Brain pericyte (primary cell): ENCODE measurements at regions not wholly inside any gene's neighbourhood (a gene's known extent, or its start where the extent isn't known, plus 50 kb on each side); places are given as distances from the start of the nearest gene placed in this dataset.

Experiments
- DNase-seq: peaks from one replicate; pipeline ENCODE4 v3.0.0-alpha.2; 2012; ENCODE audit warnings: low read depth, low spot score

DNA sequence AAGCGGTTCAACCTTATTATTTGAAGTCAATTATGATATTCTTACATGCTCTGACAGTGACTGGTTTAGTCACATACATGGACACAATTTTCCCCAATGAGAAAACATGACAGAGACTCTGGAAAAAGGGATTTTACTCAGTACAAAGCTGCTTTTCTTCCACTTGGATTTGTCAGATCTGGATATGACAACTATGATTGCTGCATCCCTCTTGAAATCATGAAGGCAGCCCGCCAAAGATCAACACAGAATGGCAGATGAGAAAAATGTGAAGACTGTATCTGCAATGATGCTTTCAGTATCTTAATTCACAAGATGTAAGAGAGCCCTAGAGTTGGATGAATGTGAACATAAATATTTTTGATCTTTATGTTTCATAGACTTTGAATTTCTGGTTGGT lies 439.6 kb downstream of the CDH8 start:
- no peak for DNase-seq

DNA sequence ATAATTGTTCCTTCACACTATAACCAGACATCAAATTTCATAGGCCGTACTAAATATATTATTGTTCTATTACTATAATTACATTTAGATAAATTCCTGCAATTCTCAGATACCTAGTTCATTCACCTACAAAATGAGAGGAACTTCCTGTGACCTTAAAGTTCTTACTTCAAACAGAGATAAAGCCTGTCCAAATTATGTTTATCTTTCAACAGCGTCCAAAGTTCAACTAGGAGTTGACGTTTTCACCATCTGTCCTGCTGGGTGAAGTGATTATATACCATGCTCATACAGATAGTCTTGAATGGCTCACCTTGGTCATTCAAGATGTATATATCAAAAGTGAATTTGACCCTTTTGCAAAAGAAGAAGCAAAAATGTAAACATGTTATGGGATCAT lies 440.6 kb downstream of the CDH8 start:
- no peak for DNase-seq

DNA sequence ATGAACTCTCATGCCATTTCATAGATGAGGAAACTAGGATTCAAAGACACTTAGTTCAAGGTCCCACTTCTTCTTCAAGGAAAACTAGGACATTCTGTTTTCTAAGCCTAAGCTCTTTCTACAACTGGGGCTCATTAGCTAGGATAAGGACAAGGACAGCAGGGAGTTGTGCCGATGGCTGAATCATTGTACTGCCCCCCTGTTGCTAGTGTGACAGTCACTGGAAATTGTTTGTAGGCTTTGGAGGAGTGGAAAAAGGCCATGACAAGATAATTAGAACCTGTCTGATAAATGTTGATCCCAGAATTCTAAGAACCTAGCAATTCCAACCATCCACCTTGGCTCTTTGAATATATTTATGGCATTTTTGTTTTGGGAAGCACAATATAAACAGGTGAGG lies 445.7 kb downstream of the CDH8 start:
- no peak for DNase-seq

DNA sequence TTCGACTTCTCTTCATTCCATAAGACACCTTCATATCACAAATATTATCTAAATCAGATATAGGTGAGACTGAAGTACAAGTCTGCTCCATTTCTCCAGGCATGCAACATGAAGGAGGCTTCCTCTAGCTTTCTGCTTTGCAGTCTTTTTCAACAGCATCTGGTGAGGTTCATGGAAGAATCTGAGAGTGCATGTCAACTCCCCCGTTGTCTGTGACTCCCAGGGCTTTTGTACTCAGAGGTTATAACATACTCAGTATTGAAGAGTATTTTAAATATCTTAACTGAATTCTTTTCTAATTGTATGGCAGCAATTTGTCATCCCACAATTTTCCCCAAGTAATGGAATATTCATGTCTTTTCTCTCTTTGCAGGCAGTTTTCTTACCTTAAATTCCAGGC lies 448.7 kb downstream of the CDH8 start:
- DNase-seq: no peak

DNA sequence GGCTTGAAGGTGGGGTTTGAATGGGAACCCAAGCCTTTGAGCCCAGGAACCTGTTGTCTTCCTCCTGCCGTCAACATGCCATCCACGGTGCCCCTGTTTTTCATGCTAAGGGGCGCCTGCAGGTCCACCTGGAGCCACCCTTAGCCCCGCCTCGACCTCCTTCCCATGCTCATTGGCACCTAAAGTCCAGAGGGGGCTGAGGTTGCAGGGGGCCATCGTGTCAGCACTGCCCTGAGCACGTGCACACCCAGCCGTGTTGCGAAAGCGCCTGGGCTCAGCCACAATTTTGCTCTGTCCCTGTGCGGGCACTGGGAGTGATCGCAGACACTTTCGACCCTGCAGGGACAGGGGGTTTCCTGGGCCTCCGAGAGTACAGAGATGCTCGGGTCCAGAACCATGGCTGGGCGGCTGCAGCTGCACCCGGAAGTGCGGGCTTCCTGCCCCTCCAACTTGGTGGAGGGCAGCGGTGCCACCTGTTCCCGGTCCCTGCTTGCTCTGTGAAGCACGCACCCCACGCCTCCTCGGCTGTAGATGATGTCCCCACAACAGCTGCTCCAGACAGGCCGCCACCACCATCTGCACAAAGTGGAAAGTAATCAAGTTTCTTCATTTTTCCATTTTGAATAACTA lies 454.7 kb downstream of the CDH8 start:
- DNase-seq: no peak

DNA sequence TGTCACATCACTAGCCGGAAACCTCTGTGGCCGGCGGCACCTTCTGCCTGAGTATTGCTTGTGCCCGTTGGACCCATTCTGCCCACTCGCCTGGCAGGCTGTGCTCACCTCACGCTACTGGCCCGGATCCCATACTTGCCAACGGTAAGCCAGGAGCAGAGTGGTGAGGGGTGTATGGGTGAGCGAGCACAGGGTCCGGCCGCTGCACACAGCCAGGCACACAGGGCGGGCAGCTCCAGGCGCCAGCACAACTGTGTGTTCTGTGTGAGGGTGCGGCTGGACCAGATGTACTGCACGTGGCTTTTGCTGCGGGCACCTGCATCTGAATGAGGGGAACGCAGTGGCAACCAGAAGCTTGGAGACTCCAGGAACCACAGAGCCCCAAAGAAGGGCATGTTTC lies 455.7 kb downstream of the CDH8 start:
- DNase-seq: no peak

DNA sequence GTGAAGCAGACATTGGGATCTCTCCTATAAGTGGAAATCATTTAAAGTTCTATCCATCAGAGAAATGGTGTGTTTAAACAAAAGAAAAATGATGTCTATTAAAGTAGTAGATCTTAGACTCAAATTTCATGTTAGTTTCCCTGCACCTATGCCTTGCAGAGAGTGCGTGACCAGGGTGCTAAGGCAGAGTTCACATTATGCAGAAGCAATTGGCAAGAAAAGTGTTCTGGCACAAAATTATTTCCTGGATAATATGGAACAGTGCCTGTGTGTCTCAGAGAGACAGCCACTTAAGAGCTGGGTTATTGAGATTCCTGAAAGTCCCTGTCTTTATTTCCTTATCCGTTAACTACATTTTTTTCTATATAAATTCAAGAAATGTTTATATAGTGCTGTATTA lies 457.0 kb downstream of the CDH8 start:
- DNase-seq: no peak

DNA sequence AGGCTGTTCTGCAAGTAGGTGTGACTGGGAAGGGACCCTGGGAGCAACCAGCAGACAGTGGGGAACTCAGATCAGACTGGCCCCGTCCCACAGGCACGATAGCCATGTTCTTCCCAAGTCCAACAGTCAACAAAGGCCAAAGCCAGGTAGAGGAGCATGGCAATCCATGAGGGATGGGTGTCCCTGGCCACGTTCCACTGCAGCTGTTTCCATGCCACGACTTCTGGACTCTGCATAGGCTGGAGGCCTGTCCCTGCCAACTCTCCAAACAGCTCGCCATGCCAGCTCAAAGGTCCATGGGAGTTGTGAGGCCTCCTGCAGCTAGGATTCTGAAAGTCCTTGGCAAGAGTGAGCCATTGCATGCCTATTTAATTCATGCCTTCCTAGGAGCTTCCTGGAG lies 459.8 kb downstream of the CDH8 start:
- no peak for DNase-seq

DNA sequence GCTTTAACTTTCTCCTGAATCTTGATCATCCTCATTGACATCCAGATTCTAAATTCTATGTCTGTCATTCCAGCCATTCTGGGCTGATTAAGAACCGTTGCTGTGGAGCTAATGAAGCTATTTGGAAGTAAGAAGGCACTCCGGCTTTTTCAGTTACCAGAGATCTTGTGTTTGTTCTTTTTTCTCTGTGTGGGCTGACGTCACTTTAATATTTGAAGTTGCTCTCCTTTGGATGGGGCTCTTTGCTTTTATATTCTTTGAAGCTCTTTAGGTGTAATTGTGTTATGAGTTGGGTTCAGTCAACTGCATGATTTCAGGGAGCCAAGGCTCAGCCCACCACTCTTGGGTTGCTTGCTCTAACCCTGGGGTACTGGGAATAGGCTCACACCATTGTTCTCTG lies 460.6 kb downstream of the CDH8 start:
- DNase-seq: no peak

DNA sequence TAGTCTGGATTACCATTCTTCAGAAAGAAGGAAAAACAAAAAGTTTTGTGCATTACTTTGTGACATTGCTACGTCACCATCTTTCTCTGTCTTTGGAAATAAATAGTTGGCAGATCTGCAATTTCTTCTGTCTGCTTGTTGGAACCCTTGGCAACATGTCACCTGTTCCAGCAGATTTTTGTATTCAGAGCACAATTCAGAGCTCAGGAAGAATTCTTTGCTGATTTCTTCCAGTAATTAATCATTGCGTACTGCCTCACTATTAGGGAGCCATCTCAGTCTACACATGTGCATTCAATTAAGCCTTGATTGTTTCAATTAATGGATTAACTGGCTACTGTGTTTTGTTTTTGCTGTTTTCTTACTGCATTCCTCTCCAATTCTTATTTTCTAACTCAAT lies 467.2 kb downstream of the CDH8 start:
- DNase-seq: no peak

DNA sequence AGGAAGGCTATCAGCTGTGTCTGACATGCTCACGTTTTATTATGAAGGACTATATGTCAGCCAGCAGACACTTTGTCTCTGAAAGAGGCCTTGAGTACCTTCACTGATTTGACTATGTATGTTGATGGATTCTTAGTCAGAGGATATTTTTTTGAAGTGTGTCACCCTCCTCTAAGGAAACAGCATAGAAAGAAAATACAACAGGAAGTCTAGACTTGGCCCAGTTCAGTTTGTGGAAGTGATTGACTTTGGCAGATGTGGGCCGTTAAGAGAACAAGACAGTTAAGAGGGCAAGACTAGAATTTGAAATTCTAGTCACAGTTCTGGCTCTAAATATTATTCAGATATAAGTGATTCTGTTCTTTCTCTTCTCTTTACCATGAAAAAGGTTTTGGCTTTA lies 471.5 kb downstream of the CDH8 start:
- DNase-seq: no peak

DNA sequence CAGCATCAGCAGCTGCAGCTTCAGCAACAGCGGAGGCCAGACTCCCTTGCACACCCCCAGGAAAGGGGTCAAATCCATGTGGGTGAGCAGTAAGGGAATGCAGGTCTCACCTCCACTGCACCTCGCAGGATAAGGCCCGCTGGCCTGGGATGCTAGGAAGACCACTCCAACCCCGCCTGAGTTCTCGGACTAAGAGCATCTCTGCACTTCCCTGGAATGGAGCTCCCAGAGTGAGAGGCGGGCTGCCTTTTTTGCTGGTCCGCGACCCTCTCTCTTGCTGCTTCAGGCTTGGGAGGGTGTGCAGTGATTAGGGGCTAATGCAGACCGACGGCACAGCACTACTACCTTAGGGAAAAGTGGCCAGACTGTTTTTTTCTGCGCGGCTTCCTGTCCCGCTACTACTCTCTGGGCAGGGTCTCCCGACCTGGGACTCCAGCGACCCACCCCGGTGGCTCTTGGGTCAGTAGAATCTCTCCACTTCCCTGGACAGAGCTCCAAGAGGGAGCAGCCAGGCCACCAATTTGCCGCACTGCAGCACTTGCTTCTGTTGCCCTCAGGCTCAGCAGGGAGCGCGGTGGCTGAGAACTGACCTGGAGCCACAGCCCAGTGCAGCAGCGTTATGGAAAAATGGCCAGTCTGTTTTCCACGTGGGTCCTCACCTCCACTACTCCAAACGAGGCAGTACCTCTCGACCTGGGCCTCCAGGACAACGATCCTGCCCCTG lies 480.4 kb downstream of the CDH8 start:
- no peak for DNase-seq

DNA sequence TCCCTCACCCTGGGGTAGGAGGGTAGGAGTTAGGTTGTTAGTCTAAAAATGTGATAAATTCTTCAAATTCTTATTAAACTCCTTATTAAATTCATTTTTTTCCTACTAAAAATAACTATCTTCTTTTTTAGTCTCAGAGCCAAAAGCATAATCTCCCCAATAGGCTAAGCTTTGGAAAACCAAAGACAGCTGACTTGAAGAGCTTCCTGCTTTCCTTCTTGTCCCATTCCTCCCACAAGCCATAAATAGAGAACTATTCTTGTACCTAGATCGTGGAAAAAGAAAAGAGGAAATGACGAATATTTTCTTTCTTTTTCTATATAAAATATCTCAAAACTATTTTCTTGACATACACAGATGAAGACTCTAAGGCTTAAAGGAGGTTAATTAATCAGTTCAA lies 486.9 kb downstream of the CDH8 start:
- no peak for DNase-seq

DNA sequence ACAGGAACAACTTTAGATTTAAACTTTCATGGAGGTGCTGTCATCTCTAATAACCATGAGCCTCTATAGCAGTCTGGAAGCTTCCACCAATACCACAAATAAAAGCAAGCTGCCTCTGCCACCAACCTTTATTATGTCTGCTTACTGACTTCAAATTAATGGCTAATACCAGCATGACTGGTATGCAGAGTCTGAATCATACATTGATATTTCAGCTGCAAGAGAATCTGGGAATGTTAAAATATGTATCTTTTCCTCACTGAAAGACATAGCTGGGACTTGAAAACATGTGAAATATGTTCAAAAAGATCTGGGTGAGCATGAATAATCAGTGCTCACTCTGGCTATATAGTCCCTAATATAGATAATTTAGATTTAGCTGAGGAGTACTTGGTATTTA lies 488.6 kb downstream of the CDH8 start:
- DNase-seq: no peak

DNA sequence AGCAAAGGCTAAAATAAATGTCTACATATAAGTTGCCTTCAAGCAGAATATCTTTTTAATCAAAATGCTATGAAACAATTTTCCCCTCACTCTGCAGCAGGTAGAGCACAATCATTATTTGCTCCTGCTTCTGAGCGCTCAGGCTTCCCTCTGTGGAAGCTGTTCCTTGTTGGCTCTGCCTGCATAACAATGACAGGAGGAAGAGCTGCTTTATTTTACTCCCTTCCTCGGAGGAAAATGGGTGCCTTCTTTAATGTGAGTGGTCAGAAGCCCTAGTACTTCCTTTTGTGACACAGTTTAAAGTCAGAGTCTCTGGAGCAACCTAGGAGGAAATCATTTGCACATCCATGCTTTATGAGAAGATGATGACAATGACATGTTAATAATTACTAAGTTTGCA lies 492.1 kb downstream of the CDH8 start:
- DNase-seq: no peak

DNA sequence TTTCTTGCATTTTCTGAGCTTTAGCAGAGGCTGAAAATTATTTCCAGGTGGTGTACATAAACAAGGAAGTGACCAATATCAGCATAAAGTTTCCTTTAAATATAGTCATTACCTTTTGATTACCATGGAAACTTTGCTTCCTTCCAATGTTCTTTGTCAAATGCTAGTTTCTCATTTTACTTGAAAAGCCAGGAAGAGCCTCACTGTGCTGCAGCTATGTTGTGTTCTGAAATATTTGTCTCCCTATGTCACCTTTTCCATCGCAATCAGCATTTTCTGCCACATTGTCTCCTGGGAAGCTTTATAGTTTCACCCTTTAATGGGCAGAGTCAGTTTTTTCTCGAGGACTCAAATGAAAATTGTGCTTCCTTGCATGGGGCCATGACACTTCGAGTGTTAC lies 496.0 kb downstream of the CDH8 start:
- no peak for DNase-seq

DNA sequence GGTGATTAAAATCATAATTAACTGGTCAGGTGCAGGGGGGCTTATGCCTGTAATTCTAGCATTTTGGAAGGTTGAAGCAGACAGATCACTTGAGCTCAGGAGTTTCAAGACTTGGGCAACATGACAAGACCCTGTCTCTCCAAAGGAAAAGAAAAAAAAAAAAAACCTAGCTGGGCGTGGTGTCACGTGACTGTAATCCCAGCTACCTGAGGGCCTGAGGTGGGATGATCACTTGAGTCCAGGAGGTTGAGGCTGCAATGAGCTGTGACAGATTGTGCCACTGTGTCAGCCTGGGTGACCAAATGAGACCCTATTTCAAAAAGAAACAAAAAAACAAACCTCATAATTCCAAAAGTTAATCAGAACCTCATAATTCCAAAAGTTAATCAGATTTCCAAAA lies 505.5 kb downstream of the CDH8 start:
- no peak for DNase-seq

DNA sequence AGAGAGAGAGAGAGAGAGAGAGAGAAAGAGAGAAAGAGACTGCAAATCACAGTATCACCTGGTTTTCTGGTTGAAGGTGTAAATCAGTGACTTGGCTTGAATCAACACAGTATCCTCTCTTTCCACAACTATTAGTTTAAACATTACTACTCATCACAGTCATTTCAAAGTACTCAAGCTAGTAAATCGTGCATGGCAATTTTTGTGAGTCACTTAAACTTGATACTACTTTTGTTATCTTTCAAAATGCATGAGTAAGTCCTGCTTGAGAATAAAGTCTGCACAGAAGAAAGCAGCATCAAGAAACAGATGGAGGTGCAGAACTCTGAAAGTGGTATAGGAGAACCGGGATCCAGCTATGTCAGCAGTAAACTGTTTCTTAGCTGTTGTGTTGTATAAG lies 535.4 kb downstream of the CDH8 start:
- DNase-seq: no peak

DNA sequence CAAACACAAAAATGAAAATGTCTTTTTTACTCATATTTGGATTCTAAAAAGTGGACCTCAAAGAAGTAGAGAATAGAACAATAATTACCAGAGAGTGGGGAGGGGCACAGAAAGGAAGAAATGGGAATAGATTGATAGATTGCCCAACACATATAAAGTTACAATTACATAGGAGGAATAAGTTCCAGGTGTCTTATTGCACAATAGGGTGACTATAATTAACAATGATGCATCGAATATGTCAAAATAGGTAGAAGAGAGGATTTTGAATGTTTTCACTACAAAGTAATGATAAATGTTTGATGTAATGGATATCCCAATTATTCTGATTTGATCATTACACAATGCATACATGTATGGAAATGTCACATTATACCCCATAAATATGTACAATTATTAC lies 556.0 kb downstream of the CDH8 start:
- no peak for DNase-seq

DNA sequence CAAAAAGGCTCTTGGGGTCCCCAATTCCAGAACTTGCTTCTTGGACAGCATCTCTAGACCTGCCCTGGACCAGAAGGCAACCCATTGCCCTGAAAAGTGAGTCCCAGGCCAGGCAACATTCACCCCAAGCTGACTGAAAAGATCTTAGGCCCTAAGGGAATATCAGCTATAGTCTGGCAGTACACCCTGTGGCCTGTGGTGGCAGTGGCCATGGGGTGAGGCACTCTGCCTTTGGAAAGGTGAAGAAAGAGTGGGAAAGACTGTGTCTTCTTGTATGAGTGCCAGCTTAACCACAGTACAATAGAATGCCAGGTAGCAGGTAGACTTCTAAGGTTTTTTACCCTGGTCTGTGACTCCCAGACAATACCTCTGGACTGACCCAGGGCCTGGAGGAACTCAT lies 564.5 kb downstream of the CDH8 start:
- no peak for DNase-seq

DNA sequence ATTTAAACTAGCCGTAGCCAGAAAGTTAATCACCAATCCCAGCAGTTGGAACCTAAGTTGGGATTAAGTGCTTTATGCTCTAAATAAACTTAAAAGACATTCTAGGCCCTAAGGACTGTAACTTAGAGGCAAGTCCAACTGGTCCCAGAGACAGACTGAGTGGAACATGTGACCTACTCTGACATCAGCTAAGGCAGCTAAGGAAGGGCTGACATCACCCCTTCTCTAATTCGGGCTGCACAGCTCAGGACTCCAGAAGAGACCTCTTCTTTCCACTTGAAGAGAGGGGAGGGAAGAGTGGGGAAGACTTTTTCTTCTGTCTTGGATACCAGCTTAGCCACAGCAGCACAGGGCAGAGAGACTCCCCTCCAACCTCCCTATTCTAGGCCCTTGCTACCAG lies 565.2 kb downstream of the CDH8 start:
- DNase-seq: no peak

DNA sequence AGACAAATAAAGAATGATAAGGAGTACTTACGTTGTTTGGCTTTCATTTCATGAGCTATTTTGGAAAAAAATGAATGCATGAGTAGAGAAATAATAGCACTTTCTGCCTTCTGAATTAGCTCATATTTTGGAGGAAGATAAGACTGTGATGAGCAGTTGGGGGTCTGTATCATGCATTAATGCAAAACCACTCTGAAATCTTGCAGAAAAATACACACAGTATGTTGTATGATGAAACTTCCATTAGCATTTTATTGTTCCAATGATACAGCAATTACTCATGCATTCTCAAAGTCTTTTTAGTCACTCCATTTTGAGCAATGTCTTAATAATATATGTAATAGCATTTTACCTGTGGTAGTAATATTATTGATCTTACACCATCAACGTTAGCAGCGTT lies 571.0 kb downstream of the CDH8 start:
- DNase-seq: no peak

DNA sequence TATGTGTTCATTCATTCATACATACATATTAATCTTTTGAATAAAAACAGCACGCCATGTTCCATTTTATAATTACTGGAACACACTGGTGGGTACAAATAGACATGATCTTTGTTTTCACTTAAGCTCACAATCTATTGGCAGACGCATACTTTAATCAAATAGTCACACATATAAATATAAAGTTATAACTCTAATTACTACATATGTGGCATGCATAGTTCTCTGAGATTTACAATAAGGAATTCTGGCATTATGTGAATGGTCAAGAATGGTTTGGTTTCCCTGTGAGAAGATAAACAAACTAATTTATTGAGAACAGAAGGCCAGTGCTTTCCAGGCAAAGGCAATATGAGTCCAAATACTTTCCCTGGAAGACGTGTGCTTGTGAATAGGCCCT lies 576.2 kb downstream of the CDH8 start:
- no peak for DNase-seq

DNA sequence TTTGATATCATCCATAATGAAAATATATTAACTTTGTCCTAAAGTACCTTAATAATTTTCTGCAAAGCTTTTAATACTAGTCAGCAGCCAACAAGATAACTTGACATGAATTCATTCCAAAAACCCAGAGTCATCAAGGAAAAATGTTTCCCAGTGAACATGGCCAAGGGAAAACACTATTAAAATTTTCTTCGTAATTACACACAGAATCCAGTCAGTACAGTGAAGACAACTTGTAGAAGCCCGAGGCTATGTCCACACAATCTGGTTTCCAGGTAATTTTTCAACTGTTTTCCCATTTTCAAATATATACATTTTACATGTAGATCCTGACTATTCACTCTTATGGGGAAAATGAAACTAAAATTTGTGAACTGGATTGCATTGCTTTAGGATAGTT lies 600.9 kb downstream of the CDH8 start:
- no peak for DNase-seq
